GM23338 (cell line): ENCODE measurements at regions not wholly inside any gene's neighbourhood (a gene's known extent, or its start where the extent isn't known, plus 50 kb on each side); places are given as distances from the start of the nearest gene placed in this dataset.

Source experiments
- CREB1 ChIP-seq: fragments of 250-450 bp; sonication (Bioruptor Pico); IDR thresholded peaks from 2 replicates; pipeline ENCODE4 v1.5.0; 2020; ENCODE audit warnings: low read depth, mild to moderate bottlenecking, moderate library complexity
- CTCF ChIP-seq, 2 experiments: fragments of 200-600 bp in 1 of 2; sonication (generic) in 1 of 2; conservative IDR thresholded peaks; 2 replicates each; pipeline versions ENCODE4 v1.5.1 to v1.6.1; 2016 to 2017; ENCODE audit warnings: antibody characterized with exemption in 2 of 2, low read depth in 2 of 2, mild to moderate bottlenecking in 2 of 2, moderate library complexity in 1 of 2
- EZH2 ChIP-seq: fragments of 200-600 bp; sonication (generic); IDR thresholded peaks from one replicate; pipeline ENCODE4 v1.8.0; 2017; ENCODE audit warnings: antibody characterized with exemption, mild to moderate bottlenecking, low read depth; ENCODE audit not compliant: unreplicated experiment
- NANOG ChIP-seq: IDR thresholded peaks from 2 replicates; pipeline ENCODE4 v1.6.1; 2016; ENCODE audit warnings: antibody characterized with exemption, borderline replicate concordance
- REST ChIP-seq: IDR thresholded peaks from one replicate; pipeline ENCODE4 v1.6.1; 2018; ENCODE audit warnings: antibody characterized with exemption; ENCODE audit not compliant: unreplicated experiment

- TF ChIP-seq EZH2 (no peak), CTCF (conservative IDR thresholded peaks at IDR 0.05; ENCODE audit: low read depth in 2 of 2) (no peak), REST (no peak), CREB1 (CRISPR knock-in tag) (no peak), NANOG (no peak)
Observed at GRCh38 chr2:8402222-8402621, 279.6 kb upstream of the ID2 start.
